GM12892 (cell line): ENCODE measurements at regions not wholly inside any gene's neighbourhood (a gene's known extent, or its start where the extent isn't known, plus 50 kb on each side); places are given as distances from the start of the nearest gene placed in this dataset.

Source experiments
- DNase-seq: peaks from one replicate; pipeline ENCODE4 v3.0.0; 2011; ENCODE audit not compliant: insufficient read length
- FAIRE-seq: peaks from 2 replicates; lab custom pipeline; 2011; peaks lifted over from hg19 to GRCh38; lab: Jason Lieb, UNC
- POLR2A ChIP-seq: IDR thresholded peaks from 2 replicates; pipeline ENCODE4 v1.6.1; 2011; ENCODE audit warnings: low read depth, low read length, control low read depth
- POLR2AphosphoS5 ChIP-seq: IDR thresholded peaks from 2 replicates; pipeline ENCODE4 v1.6.1; 2011; ENCODE audit warnings: low read depth, low read length, control low read depth
- TAF1 ChIP-seq: IDR thresholded peaks from 2 replicates; pipeline ENCODE4 v1.6.1; 2011; ENCODE audit warnings: low read depth, mild to moderate bottlenecking, control low read depth, low read length, borderline replicate concordance

DNA sequence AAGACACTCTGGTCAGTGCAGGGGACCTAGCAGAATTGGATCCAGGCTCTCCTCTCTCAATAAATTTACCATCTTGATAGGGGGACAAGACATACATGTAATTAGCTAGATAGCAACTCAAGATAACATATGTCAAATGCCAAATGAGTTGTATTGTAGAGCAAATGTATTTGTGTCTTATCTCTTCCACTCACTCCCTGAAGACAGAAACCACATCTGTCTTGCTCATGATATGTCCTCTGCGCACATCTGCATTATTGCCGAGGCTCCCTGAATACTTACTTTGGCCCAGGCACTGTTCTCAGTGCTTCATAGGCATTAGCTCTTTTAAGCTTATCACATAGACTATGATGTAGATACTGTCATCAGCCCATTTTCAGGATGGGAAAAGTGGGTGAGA is 122.9 kb upstream of the GATA6 start:
- FAIRE-seq (no peak), DNase-seq (no peak)

DNA sequence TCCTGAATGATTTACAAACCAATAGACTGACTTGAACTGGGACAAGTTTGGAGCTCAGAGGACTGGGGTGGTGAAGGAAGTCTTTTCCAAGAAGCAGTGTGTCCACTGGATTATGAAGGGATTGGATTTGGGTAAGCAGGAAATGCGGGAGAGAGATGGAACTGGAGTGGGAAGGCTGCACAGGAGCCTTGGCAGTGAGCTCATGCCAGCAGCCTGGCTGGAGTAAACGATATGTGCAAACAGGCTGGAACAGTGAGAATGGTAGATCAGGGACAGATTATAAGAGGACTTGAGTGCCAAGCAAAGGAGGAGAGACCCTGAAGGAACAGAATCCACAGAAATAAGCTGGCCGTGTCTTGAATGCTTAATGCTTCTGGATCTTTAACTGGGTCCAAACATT is 121.9 kb upstream of the GATA6 start:
- FAIRE-seq (no peak), DNase-seq (no peak)
- no peak for TF ChIP-seq TAF1
- no peak for TF ChIP-seq POLR2A
- no peak for TF ChIP-seq POLR2AphosphoS5

More for the DNA sequence above, 122.9 kb upstream of the GATA6 start:
- no peak for TF ChIP-seq POLR2AphosphoS5
- TF ChIP-seq POLR2A = no peak
- no peak for TF ChIP-seq TAF1

DNA sequence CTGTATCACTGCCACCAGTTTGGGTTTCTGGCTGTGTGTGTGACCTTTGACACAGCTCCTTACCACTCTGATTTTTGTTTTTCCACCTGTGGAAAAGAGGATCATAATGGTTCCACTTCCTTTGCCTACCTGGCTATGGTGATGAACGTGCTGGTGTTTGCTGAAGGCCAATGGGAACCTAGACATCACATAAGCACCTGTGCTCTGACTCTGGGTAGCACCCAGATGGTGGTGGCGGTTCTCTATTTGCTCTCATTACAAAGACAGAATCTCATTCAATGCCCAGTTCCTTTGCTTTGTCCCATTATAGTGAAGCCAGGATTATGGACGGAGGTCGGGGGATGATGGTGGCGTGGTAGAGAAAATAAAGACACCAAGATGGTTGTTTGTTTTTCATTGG is 121.2 kb upstream of the GATA6 start:
- DNase-seq (no peak), FAIRE-seq (no peak)
- TF ChIP-seq TAF1 (no peak), POLR2A (no peak), POLR2AphosphoS5 (no peak)

DNA sequence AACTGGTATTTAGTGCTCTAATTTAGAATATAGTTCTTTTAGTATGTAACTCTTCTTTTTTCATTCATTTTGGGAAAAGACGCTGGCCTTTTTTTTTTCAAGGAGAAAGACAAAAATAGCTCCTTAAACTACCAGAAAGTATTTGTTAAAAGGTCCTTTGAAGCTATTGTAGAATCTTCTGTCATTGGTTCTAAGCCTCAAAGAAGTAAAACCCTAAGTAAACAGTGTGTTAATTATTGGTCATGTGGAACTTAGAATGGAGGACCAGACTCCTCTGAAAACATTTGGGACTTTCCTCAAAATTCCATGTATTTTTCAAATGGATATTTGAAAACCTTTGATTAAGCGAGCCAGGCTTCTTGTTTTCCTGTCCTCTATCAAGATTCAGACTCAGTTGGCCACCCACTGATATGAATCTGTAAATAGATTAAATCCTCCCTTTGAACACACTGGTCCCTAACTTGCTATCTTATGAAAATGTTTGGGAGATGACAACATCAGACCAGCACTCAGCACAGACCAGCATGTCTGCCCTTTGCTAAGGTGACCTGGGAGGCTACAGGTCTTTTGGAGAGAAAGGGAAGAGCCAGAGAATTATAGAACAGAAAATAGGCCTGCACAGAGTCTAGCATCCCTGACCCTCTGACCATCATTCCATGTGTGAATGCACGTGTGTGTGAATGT is 120.3 kb upstream of the GATA6 start:
- no peak for TF ChIP-seq POLR2A
- no peak for TF ChIP-seq POLR2AphosphoS5
- no peak for TF ChIP-seq TAF1
- FAIRE-seq (no peak), DNase-seq (no peak)

DNA sequence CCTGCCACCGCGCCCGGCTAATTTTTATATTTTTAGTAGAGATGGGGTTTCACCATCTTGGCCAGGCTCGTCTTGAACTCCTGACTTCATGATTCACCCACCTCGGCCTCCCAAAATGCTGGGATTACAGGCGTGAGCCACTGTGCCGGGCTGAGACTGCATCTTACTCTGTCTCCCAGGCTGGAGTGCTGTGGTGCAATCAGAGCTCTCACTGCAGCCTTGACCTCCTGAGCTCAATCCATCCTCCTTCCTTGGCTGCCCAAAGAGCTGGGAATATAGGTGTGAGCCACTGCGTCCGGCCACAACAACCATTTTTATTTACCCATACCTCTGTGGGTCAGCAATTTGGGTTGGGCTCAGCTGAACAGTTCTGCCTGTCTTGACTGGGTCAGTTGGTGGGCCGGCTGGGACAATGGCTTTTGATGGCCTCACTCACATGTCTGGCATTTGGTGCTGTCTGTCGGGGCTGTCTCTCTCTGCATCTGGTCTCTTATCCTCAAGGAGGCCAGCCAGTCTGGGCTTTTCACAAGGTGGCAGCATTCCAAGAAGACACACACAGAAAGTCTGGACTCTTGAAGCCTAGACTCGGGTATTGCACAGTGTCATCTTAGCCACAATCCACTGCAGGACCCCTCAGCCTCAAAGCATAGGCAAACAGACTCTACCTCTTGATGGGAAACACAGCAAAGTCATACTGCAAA is 116.8 kb upstream of the GATA6 start:
- TF ChIP-seq POLR2A (no peak), TAF1 (no peak), POLR2AphosphoS5 (no peak)
- FAIRE-seq (no peak), DNase-seq (no peak)

DNA sequence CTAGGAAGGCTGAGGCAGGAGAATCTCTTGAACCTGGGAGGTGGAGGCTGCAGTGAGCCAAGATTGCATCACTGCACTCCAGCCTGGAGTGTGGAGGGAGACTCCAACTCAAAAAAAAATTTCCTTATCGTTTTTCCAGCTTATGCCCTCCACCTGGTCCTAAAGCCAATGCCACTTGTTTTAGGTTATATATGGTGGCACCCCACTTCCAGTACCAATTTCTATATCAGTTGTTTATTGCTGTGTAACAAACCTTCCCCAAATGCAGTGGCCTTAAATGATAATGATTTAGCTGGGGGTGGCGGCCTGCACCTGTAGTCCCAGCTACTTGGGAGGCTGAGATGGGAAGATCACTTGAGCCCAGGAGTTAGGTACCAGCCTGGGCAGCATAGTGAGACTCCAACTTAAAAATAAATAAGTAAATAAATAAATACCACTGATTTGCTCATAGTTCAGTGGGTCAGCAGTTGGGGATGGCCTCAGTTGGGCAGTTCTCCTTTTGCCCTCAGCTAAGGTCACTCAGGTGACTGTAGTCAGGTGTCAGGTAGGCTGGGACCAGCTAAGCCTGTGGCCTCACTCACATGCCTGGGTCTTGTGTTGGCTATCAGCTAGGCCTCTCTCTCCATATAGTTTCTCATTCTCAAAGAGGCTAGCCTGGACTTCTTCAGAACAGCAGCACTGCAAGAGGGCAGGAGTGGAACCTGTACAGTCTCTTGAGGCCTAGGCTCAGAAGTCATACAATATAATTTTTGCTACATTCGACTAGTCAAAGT is 113.7 kb upstream of the GATA6 start:
- DNase-seq (no peak), FAIRE-seq (no peak)
- TF ChIP-seq POLR2A = no peak
- no peak for TF ChIP-seq TAF1
- no peak for TF ChIP-seq POLR2AphosphoS5

DNA sequence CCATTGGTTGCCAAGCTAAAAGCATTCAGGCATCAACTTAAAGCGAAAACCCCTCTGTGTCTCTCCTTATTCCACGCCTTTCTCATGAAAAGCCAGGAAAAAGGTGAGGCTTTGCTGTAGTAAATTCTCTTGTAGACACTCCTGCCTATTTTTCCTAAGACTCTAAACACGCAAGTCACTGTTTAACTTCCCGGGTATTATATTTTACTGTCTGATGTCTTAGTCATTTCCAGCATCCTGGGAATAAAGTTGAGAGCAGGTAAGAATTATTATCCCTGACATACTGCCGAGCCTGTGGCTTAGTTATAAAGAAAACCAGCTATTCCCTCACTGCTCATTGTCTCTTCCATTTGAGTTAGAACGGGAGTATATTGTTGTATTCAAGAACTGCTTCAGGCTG is 112.4 kb upstream of the GATA6 start:
- DNase-seq = no peak
- no peak for TF ChIP-seq POLR2A
- no peak for FAIRE-seq

DNA sequence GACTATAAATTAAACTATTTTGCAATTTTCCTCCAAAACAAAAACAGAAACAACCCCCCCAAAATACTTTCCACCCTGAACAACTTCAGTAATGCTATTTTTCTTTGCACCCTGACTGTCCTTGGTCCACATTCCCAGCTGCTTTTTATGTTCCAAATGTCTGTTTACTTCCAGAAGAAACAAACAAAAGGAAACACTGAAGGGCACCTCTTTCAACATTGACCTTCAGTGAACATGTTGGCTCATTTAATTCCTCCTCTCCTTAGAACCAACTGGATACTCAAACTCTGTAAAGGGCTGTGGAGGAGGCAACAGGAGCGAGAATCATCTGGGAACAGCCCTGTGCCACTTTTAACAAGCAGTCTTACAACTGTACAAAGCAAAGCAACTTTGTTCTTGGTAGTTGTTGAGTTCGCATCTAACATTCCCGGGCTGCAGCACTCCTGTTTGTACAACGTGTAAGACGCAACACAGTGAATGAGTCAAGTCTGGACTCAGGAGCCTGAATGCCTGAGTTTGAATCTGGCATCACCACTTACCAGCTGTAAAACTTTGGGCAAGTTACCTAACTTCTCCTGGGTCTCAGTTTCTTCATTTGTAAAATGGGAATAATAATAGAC is 111.4 kb upstream of the GATA6 start:
- TF ChIP-seq POLR2A (no peak), POLR2AphosphoS5 (no peak), TAF1 (no peak)
- DNase-seq (no peak), FAIRE-seq (no peak)

DNA sequence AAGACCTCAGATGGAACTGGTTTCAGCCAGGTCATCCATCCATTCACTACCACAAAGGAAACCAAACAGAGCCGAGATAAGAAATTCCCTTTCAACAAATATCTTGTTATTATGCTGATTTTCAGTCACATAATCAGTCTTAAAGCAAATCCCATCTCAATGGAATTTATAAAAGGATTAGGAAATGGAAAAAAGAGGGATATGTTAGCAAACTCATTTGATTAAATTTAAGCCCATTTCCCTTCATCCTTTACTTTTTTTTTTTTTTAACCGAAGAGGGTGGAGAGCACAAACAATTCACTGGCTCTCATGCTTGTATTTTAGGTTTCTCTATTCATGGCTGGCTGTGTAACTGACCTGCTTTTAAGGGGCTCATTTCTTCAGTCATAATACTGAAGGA is 109.0 kb upstream of the GATA6 start:
- TF ChIP-seq TAF1 (no peak), POLR2AphosphoS5 (no peak)
- no peak for FAIRE-seq
- DNase-seq = no peak

DNA sequence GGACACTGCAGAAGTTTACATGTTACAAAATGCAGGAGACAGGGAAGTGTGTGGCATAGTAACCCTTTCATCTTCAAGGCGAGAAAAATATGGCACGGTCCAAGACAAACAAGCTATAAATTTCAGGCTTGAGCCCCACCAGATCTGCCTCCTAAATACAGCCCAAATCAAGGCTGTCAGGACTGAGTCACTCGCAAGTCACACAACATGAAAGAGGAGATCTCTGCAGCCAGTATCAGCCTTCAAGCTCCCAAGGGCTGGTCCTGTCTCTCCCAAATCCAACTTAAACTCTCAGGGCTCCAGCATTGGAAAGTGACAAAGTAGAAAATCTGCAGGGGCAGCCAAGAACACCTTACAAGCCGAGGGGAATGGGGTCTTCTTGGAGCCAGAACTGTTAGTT is 106.3 kb upstream of the GATA6 start:
- no peak for FAIRE-seq
- DNase-seq = no peak
- TF ChIP-seq POLR2A = no peak
- TF ChIP-seq POLR2AphosphoS5 = no peak
- no peak for TF ChIP-seq TAF1

DNA sequence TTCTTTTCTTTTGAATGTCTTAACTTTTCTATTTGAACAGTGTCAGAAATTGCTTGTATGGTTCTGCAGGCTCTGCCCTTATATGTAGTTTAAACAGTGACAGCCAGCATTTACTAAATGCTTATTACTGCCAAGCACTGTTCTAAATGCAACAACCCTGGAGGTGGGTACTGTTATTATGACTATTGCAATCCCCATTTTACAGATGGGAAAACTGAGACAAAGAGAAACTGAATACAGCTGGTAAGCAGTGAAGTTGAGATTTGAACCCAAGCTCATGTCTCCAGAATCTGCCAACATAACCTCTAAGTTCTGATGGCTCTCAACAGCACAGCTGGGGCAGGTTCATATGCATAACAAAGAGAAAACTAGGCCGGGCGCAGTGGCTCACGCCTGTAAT is 105.7 kb upstream of the GATA6 start:
- FAIRE-seq (no peak), DNase-seq (no peak)
- TF ChIP-seq POLR2AphosphoS5 = no peak
- no peak for TF ChIP-seq POLR2A
- TF ChIP-seq TAF1 = no peak
